ENCODE measurements at regions not wholly inside any gene's neighbourhood (a gene's known extent, or its start where the extent isn't known, plus 50 kb on each side); places are given as distances from the start of the nearest gene placed in this dataset.
"Not testable (repeated sequence)": the region's sequence is repeated elsewhere in the genome, so short reads cannot be mapped to it uniquely, and the experiment has no call there.

DNA sequence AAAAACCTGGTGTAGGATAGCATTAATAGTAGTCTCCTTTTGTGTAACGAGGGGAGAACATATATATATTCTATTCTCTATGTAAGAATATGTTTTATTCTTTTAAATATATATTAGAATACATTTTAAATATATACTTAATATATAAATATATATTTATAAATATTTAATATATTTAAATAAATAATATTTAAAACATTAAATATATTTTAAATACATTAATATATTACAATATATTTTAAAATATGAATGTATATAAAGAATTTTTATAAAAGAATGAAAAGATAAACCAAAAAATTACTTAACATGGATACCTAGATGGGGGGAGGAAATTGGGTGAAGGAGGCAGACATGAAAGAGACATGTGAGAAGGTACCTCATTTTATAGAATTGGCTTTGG, 53.0 kb upstream of the ZNF831 start:
- DNase-seq: no peak

GRCh38 chr20:59105581-59105980, 58.0 kb upstream of the ZNF831 start:
- no peak for DNase-seq

GRCh38 chr20:59104831-59105230, 58.8 kb upstream of the ZNF831 start:
- DNase-seq: no peak

DNA sequence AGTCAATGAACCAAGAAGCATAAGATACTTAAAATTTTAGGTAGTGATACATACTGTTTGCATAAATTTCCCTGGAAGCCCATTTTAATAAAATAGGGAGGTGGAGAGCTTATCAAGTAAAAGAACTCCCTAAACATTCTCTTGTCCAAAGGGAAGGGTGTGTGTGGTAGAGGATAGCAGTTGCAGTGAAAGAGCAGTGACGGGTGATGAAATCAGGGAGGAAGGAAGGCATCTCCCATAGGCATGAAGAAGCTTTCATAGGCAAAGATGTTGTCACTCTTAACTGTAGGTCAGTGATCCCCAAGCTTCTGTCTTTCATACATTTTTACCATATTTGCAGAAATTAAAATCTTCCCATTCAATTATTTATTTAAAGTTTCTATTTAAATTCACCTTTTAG, 60.0 kb upstream of the ZNF831 start:
- peak; percentile 17 to 29 for DNase-seq

DNA sequence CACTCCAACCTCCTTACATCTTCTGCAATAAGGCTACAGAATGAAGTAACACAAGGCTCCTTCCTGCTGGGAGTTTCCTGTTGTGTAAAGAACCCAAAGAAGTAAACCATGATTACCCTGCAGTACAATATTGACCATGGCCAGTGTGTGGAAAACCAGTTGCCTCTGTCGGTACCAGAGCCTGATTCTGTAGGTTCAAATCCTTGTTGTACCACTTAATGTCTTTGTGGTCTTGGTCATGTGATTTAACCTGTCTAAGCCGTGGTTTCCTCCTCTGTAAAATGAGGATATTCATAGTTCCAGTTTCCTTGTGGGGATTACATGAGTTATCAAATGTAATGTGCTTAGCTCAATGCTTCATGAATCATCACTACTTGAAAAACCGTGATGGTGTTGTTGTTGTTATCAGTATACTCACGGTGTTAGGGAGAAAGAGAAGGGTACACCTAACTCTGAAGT, 60.3 kb upstream of the PRELID3B start:
- peak; percentile 78 to 88 for DNase-seq

DNA sequence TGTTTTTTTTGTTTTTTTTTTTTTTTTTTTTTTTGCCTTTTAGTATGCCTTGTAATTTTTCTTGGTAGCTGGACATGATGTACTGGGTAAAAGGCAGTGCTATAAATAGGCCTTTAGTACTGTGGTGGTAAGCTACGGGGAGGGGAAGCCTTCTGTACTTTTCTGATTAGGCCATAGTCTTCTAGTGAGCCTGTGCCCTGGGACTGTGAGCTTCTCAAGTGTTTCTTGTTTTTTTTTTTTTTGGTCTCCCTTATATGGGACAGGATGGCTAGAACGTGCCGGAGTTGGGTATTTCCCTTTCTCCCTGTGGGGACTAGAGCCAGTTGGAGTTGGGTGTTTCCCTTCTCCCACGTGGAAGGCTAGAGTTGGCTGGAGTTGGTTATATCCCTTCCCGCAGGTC, 59.4 kb upstream of the PRELID3B start:
- DNase-seq: no peak

GRCh38 chr20:59099864-59100263, 57.3 kb upstream of the PRELID3B start:
- DNase-seq: not testable (repeated sequence)

DNA sequence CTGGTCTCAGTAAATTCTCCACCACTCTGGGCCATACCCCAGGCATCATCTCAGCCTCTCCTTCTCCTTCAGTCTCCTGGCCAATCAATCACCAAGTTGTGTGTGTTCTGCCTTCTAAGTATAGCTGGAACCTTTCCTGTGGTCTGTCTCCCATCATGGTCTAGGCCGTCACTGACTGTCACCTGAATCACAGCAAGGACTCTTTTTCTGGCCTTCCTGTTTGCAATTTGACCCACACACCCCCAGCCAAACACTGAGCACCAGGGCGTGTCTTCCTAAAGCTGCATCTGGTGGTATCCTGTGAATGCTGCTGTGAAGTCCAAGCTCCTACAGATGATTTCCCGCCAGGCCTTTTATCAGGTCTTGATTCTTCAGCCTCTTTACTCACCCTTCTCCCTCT, 52.6 kb upstream of the PRELID3B start:
- DNase-seq: no peak

DNA sequence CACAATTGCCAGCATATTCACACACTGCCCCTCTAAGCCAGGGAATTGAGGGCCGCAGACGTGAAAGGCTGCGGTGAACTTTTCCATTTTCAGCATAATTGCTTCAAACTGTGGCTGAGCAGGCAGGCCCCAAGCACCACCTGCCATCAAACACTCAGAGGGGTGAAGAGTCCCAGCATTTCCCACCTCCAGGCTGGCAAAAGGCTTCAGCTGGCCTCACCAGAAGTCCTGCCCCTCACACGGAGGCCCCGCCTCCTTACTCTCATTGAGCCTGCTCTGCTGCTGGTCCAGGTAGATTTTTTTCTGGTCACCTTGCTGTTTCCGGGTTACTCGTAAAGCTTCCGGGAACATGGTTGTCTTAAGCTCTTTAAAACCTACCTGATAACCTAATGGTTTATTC, 52.0 kb upstream of the PRELID3B start:
- no peak for DNase-seq
